Right lobe of liver (tissue), 6 donors: ENCODE measurements at regions not wholly inside any gene's neighbourhood (a gene's known extent, or its start where the extent isn't known, plus 50 kb on each side); places are given as distances from the start of the nearest gene placed in this dataset.

Source experiments
- ATAC-seq, 4 donors: fragments of 200-7000 bp; cut with Tn5 transposase; one replicate each; pipeline ENCODE4 v1.9.1; 2020; ENCODE audit warnings: mild to moderate bottlenecking in 4 of 4, moderate library complexity in 4 of 4
- DNase-seq, 3 donors: peaks; one replicate each; pipeline ENCODE4 v3.0.0-alpha.2; 2020
- H3K27ac ChIP-seq, 3 donors: fragments of 200-600 bp; one replicate each; pipeline ENCODE4 v1.8.0; 2022
- H3K27me3 ChIP-seq, 2 donors: fragments of 200-600 bp; one replicate each; pipeline ENCODE4 v1.8.0; 2022
- H3K36me3 ChIP-seq, 4 donors: fragments of 200-600 bp; sonication (generic) in 1 of 4; one replicate each; pipeline versions ENCODE4 v1.5.1 to v1.8.0; 2017 to 2022; ENCODE audit warnings: control low read depth in 1 of 4
- H3K4me1 ChIP-seq, 4 donors: fragments of 200-600 bp; sonication (generic) in 1 of 4; one replicate each; pipeline versions ENCODE4 v1.5.1 to v1.8.0; 2017 to 2022; ENCODE audit warnings: control low read depth in 1 of 4
- H3K4me3 ChIP-seq, 3 donors: fragments of 200-600 bp; one replicate each; pipeline ENCODE4 v1.8.0; 2022
- H3K9me3 ChIP-seq, 4 donors: fragments of 200-600 bp; sonication (generic) in 1 of 4; one replicate each; pipeline versions ENCODE4 v1.5.1 to v1.8.0; 2017 to 2022; ENCODE audit warnings: control low read depth in 1 of 4
- CTCF ChIP-seq, 4 donors: fragments of 200-600 bp in 3 of 4; fragments of 450-650 bp in 1 of 4; IDR thresholded peaks; one replicate each; pipeline versions ENCODE4 v1.5.1 to v1.8.0; 2016 to 2022; ENCODE audit warnings: antibody characterized with exemption in 4 of 4, mild to moderate bottlenecking in 2 of 4
- POLR2A ChIP-seq: fragments of 450-650 bp; IDR thresholded peaks from one replicate; pipeline ENCODE4 v1.6.1; 2017; ENCODE audit warnings: antibody characterized with exemption, mild to moderate bottlenecking
- WGBS: methylation state at CpG from one replicate; pipeline ENCODE4 v1.1.6; 2018; ENCODE audit warnings: low coverage, low lambda C conversion rate; ENCODE audit not compliant: insufficient coverage; ENCODE audit errors: missing lambda C conversion rate; 5-methylcytosine and 5-hydroxymethylcytosine counted together
- intact Hi-C, 2 donors: fragments of 100-400 bp; cut with DNase I; formaldehyde crosslinking; loops; one replicate each; pipeline versions ENCODE4 v1.11.2 to v1.14.1; 2022
- donor health status: DM: no; HTN: yes; CAD: no.
- donor health status: DM: no; HTN: no; CAD: no.
- donor health status: DM: no; HTN: no; CAD: no.
- donor health status: DM: no; HTN: yes; CAD: no.
- donor health status: DM: no; HTN: yes; CAD: no.

DNA sequence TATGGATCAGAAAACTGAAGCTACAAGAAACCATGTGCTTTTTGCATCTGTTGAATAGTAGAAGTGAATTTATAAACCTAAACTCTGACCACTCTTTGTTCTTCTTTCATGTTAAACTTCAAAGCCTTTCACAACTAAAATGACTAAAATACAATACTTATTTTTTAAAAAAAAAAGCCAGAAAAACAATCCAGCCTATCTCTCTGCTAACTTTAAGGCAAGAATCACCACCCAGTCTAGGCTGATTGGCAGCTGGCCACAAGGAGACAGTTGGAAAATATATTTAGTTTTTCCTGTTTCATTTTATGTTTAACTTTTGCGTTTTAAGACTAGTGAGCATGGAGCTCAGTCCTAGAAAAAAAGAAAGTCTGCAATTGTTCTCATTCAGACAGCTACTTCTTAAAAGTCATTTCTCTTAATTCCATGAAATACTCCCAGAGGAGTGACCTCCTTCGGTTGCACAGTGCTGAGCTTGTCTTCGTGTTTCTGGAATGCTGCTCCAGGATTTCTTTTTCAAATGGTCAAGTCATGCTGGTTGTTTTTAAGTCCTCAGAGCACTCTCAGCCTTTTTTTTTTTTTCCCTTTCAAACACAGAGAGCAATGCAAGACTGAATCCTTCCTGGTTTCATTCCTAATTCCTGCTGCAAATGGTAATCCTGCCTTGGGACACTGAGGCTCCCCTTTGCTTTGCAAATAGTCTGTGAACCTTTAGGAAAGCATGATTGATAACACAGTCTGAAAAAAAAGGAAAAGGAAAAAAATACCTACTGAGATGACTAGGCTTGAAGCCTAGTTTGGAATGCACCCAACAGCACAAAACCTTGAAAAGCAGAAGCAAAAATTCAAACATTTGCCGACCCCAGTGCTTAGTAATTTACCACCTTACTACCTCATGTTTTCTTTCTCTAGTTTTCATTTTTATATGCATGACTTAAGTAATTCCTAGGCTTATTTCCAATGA, 233.3 kb upstream of the DAAM1 start:
- Histone ChIP-seq H3K36me3 (no peaks in the 10 kb centered on the region), H3K4me1 (no peaks in the 10 kb centered on the region), H3K4me3 (no peak overlapping the region), H3K27ac (no peak overlapping the region), H3K27me3 (no peaks in the 10 kb centered on the region), H3K9me3 (no peaks in the 10 kb centered on the region)
- no peak for TF ChIP-seq CTCF (IDR thresholded peaks at IDR 0.05)
- TF ChIP-seq POLR2A: no peak
- DNase-seq (no peak), ATAC-seq (no peak)
- 19% methylated on average over 4 of the region's 4 CpGs for WGBS
- intact Hi-C loops: no loop called here

DNA sequence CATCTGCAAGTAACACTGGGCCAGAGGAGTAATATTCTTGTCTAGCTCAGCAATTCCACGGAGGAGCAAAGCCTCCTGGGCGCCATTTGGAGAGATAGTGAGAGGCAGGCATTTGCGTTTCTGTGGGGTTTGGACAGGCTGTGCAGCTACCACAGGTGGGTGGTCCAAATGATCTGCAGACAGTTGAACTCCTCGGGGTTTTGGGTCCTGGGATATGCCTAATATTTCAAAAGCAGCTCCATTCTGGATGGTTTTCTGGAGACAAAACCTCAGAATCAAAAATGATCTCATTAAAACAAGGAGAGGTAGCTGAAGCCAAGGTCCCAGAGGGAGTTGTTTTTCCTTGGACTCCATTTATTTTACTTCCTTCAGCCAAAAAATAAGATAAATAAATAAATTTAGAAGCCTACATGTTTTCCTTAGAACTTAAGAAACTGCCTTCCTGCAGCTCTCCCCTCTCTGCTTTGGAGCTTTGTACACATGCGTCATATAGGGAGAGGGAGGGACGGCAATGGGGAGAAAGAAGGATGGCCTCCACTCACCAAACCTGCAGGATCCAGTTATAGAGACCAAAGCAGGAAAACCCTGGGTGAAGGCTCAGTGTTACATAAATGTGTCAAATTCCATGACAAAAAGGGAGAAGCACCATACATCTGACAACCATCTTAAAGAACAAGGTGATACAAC, 227.3 kb upstream of the DAAM1 start:
- no peaks in the 10 kb centered on the region for H3K27me3 ChIP-seq
- H3K4me3 ChIP-seq: no peak overlapping the region
- H3K36me3 ChIP-seq: no peaks in the 10 kb centered on the region
- ATAC-seq (no peak), DNase-seq (no peak)
- H3K4me1 ChIP-seq: no peaks in the 10 kb centered on the region
- no peaks in the 10 kb centered on the region for H3K9me3 ChIP-seq
- intact Hi-C loops: no loop called here
- TF ChIP-seq CTCF (IDR thresholded peaks at IDR 0.05): no peak
- no peak for TF ChIP-seq POLR2A
- WGBS: 81% methylated on average over 6 of the region's 6 CpGs
- no peak overlapping the region for H3K27ac ChIP-seq

- H3K27ac ChIP-seq: no peak overlapping the region
- intact Hi-C loops: no loop called here
- no peaks in the 10 kb centered on the region for H3K9me3 ChIP-seq
- H3K4me3 ChIP-seq: no peak overlapping the region
- H3K36me3 ChIP-seq: no peaks in the 10 kb centered on the region
- H3K4me1 ChIP-seq: no peaks in the 10 kb centered on the region
- no peaks in the 10 kb centered on the region for H3K27me3 ChIP-seq
- DNase-seq (no peak), ATAC-seq (peak in 3 of 4 donors; percentile 47 to 68 (median 54))
- 38% methylated on average over 5 of the region's 5 CpGs for WGBS
- TF ChIP-seq POLR2A: no peak
- TF ChIP-seq CTCF (IDR thresholded peaks at IDR 0.05): no peak
Measured at GRCh38 chr14:58963873-58964597, 224.4 kb upstream of the DAAM1 start.

GRCh38 chr14:58964598-58964928, 223.9 kb upstream of the DAAM1 start:
- no peak for ATAC-seq
- DNase-seq: no peak
- Histone ChIP-seq H3K27ac (no peak overlapping the region), H3K36me3 (no peaks in the 10 kb centered on the region), H3K4me3 (no peak overlapping the region), H3K4me1 (no peaks in the 10 kb centered on the region), H3K27me3 (no peaks in the 10 kb centered on the region), H3K9me3 (no peaks in the 10 kb centered on the region)
- intact Hi-C loops: no loop called here
- TF ChIP-seq CTCF (IDR thresholded peaks at IDR 0.05): no peak
- TF ChIP-seq POLR2A: no peak
- 40% methylated on average over 6 of the region's 9 CpGs for WGBS
